ENCODE measurements at regions not wholly inside any gene's neighbourhood (a gene's known extent, or its start where the extent isn't known, plus 50 kb on each side); places are given as distances from the start of the nearest gene placed in this dataset.

DNA sequence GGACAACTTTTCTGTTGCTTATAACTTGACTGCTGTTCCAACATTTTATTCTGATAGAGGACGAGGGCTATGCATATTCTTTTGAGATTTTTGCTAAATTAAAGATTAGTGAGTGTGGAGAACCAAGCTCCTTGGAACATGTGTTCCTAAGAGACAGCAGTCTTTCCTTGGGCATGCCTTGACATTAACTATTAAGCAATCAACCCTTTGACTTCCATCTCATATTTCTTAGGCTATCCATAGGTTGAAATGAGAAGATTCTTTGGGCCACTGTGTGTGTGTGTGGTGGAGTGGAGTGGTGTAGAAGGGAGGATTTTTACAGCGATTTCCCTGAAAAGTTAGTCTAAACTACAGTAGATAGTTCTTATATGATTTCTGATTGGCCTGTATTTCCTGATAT, 127.4 kb upstream of the POF1B start:
- no peak overlapping the region for H2BK120ac ChIP-seq (ENCODE audit: low read depth, low read length, poor library complexity, severe bottlenecking)
- no peak overlapping the region for H3K23ac ChIP-seq (ENCODE audit: insufficient read length, low read depth, low read length)
- Mint-ChIP-seq H3K36me3 (ENCODE audit: insufficient read depth in 1 of 3, low read depth in 3 of 3) (no peaks in the 10 kb centered on the region), H3K4me3 (no peak overlapping the region), H3K4me1 (no peaks in the 10 kb centered on the region), H3K27me3 (ENCODE audit: low read depth) (no peaks in the 10 kb centered on the region), H3K9me3 (peaks cover 29 to 38% of the 10 kb centered on the region in 2 experiments), H3K27ac (no peak overlapping the region)
- no peak overlapping the region for H3T11ph ChIP-seq (ENCODE audit: low read length)
- no peak overlapping the region for H3K27ac ChIP-seq (ENCODE audit: insufficient read length, low read depth, low read length)
- H2AFZ ChIP-seq (ENCODE audit: low read length) = no peak overlapping the region
- no peak for DNase-seq
- no peak for TF ChIP-seq CTCF (conservative IDR thresholded peaks at IDR 0.05)
- no peak overlapping the region for H3K4ac ChIP-seq (ENCODE audit: low read depth, low read length)
- no peak overlapping the region for H3K18ac ChIP-seq (ENCODE audit: insufficient read length, low read depth, low read length)
- H3K79me1 ChIP-seq (ENCODE audit: insufficient read depth, low read depth, low read length, poor library complexity, severe bottlenecking) = no peaks in the 10 kb centered on the region
- no peaks in the 10 kb centered on the region for H4K20me1 ChIP-seq (ENCODE audit: control insufficient read depth, insufficient read depth, insufficient read length)
- H3K23me2 ChIP-seq (ENCODE audit: insufficient read length, low read depth, low read length, poor library complexity, severe bottlenecking) = no peaks in the 10 kb centered on the region
- no peak overlapping the region for H2BK12ac ChIP-seq (ENCODE audit: insufficient read length, low read depth, low read length)
- no peak overlapping the region for H2BK15ac ChIP-seq (ENCODE audit: low read depth, low read length)
- no peak overlapping the region for H3K14ac ChIP-seq (ENCODE audit: insufficient read depth, low read length)
- no peaks in the 10 kb centered on the region for H3K79me2 ChIP-seq (ENCODE audit: insufficient read depth, low read length)
- no peak overlapping the region for H3K56ac ChIP-seq (ENCODE audit: insufficient read length, low read depth, low read length)
- no CpG with 5 or more reads among the region's 2 CpGs for WGBS (ENCODE audit: extremely low coverage, insufficient read length, low lambda C conversion rate)
- H3K4me1 ChIP-seq (ENCODE audit: insufficient read depth, low read length) = no peaks in the 10 kb centered on the region
- no peaks in the 10 kb centered on the region for H3K9me3 ChIP-seq (ENCODE audit: control insufficient read depth, low read depth, low read length)
- H2BK20ac ChIP-seq (ENCODE audit: low read depth, low read length, poor library complexity, severe bottlenecking) = no peak overlapping the region
- H3K27me3 ChIP-seq (ENCODE audit: insufficient read depth, low read length) = no peaks in the 10 kb centered on the region
- H4K8ac ChIP-seq (replicated peaks; ENCODE audit: insufficient read length, low read depth, low read length) = no peak overlapping the region
- no peak overlapping the region for H2BK5ac ChIP-seq (ENCODE audit: insufficient read length, low read length)
- H3K9ac ChIP-seq (ENCODE audit: extremely low read depth, insufficient read length, low read length) = no peak overlapping the region
- no peak overlapping the region for H2AK5ac ChIP-seq (ENCODE audit: insufficient read length, low read length)
- no peak overlapping the region for H4K5ac ChIP-seq (ENCODE audit: insufficient read length, low read depth, low read length)
- H4K91ac ChIP-seq (ENCODE audit: insufficient read length, low read depth, low read length) = no peak overlapping the region
- H3K4me2 ChIP-seq (ENCODE audit: insufficient read depth, insufficient read length, low read length) = no peak overlapping the region
